Esophagus squamous epithelium (tissue), 5 donors: ENCODE measurements at regions not wholly inside any gene's neighbourhood (a gene's known extent, or its start where the extent isn't known, plus 50 kb on each side); places are given as distances from the start of the nearest gene placed in this dataset.
"Not testable (repeated sequence)": the region's sequence is repeated elsewhere in the genome, so short reads cannot be mapped to it uniquely, and the experiment has no call there.

Source experiments
- DNase-seq: peaks from one replicate; lab custom pipeline; 2025; lab: John Stamatoyannopoulos, UW
- H3K27ac ChIP-seq, 4 donors: fragments of 200-600 bp; sonication (generic); one replicate each; pipeline ENCODE4 v1.5.1; 2016 to 2019; ENCODE audit warnings: mild to moderate bottlenecking in 1 of 4
- H3K27me3 ChIP-seq, 4 donors: fragments of 200-600 bp; sonication (generic); 1 replicate in 3 of 4; 2 replicates in 1 of 4; pipeline versions ENCODE4 v1.5.1 to v1.6.0; 2017 to 2021; ENCODE audit warnings: antibody characterized with exemption in 1 of 4
- H3K36me3 ChIP-seq, 3 donors: fragments of 200-600 bp; sonication (generic); one replicate each; pipeline ENCODE4 v1.5.1; 2016 to 2019
- H3K4me1 ChIP-seq, 3 donors: fragments of 200-600 bp; sonication (generic); one replicate each; pipeline ENCODE4 v1.5.1; 2017 to 2019
- H3K4me3 ChIP-seq, 4 donors: fragments of 200-600 bp; sonication (generic); 1 replicate in 3 of 4; 2 replicates in 1 of 4; pipeline ENCODE4 v1.5.1; 2016 to 2019; ENCODE audit warnings: mild to moderate bottlenecking in 2 of 4, moderate library complexity in 1 of 4
- H3K9me3 ChIP-seq, 3 donors: fragments of 200-600 bp; sonication (generic); one replicate each; pipeline ENCODE4 v1.5.1; 2016 to 2019
- CTCF ChIP-seq, 6 experiments: fragments of 450-650 bp in 4 of 6; fragments of 200-600 bp in 2 of 6; sonication (generic) in 2 of 6; IDR thresholded peaks; one replicate each; pipeline ENCODE4 v1.5.1; 2016 to 2019; ENCODE audit warnings: antibody characterized with exemption in 6 of 6, mild to moderate bottlenecking in 4 of 6, moderate library complexity in 4 of 6
- POLR2A ChIP-seq, 4 donors: fragments of 450-650 bp; IDR thresholded peaks; one replicate each; pipeline ENCODE4 v1.6.1; 2017; ENCODE audit warnings: antibody characterized with exemption in 4 of 4, mild to moderate bottlenecking in 4 of 4, moderate library complexity in 3 of 4
- WGBS, 2 donors: methylation state at CpG; one replicate each; pipeline ENCODE4 v1.1.5; 2018; 5-methylcytosine and 5-hydroxymethylcytosine counted together
- intact Hi-C: fragments of 100-400 bp; cut with DNase I; formaldehyde crosslinking; loops from one replicate; pipeline ENCODE4 v1.15.0; 2022
- donor health status: DM: yes; HTN: yes; CAD: no.

GRCh38 chr4:33980361-33980760 is 2264.0 kb downstream of the ARAP2 start:
- Histone ChIP-seq H3K9me3 (no peaks in the 10 kb centered on the region), H3K4me3 (no peak overlapping the region), H3K27ac (no peak overlapping the region), H3K36me3 (no peaks in the 10 kb centered on the region), H3K4me1 (no peaks in the 10 kb centered on the region), H3K27me3 (no peaks in the 10 kb centered on the region)
- TF ChIP-seq CTCF (IDR thresholded peaks at IDR 0.05), result no peak
- TF ChIP-seq POLR2A (IDR thresholded peaks at IDR 0.05), result no peak
- intact Hi-C loops, result no loop called here
- 57 to 58% methylated on average over 2 of the region's 2 CpGs for WGBS, 2 donors
- DNase-seq, result no peak

GRCh38 chr4:33989820-33990443 is 2254.4 kb downstream of the ARAP2 start:
- Histone ChIP-seq H3K4me3 (no peak overlapping the region), H3K27me3 (no peaks in the 10 kb centered on the region), H3K4me1 (no peaks in the 10 kb centered on the region), H3K36me3 (no peaks in the 10 kb centered on the region), H3K27ac (no peak overlapping the region), H3K9me3 (no peaks in the 10 kb centered on the region)
- no peak for TF ChIP-seq CTCF (IDR thresholded peaks at IDR 0.05)
- TF ChIP-seq POLR2A (IDR thresholded peaks at IDR 0.05), result no peak
- intact Hi-C loops, result no loop called here
- 68 to 80% methylated on average over 3 of the region's 3 CpGs for WGBS, 2 donors
- DNase-seq, result no peak

- intact Hi-C loops, result no loop called here
- 76 to 89% methylated on average over 4 of the region's 4 CpGs for WGBS, 2 donors
- no peaks in the 10 kb centered on the region for H3K4me1 ChIP-seq
- H3K27ac ChIP-seq, result no peak overlapping the region
- H3K36me3 ChIP-seq, result no peaks in the 10 kb centered on the region
- H3K4me3 ChIP-seq, result no peak overlapping the region
- DNase-seq, result no peak
- TF ChIP-seq POLR2A (IDR thresholded peaks at IDR 0.05), result no peak
- H3K9me3 ChIP-seq, result no peaks in the 10 kb centered on the region
- no peaks in the 10 kb centered on the region for H3K27me3 ChIP-seq
Observed at GRCh38 chr4:33996075-33996718, 2248.1 kb downstream of the ARAP2 start.

- Histone ChIP-seq H3K36me3 (no peaks in the 10 kb centered on the region), H3K4me3 (no peak overlapping the region), H3K27me3 (no peaks in the 10 kb centered on the region), H3K9me3 (no peaks in the 10 kb centered on the region), H3K27ac (no peak overlapping the region), H3K4me1 (no peaks in the 10 kb centered on the region)
- intact Hi-C loops, result no loop called here
- WGBS, 2 donors, result 26 to 31% methylated on average over 3 of the region's 3 CpGs
- DNase-seq, result no peak
- no peak for TF ChIP-seq POLR2A (IDR thresholded peaks at IDR 0.05)
- no peak for TF ChIP-seq CTCF (IDR thresholded peaks at IDR 0.05)
Observed at GRCh38 chr4:33998291-33998690, 2246.0 kb downstream of the ARAP2 start.

- intact Hi-C loops, result no loop called here
- DNase-seq, result no peak
- H3K9me3 ChIP-seq, result no peaks in the 10 kb centered on the region
- no peaks in the 10 kb centered on the region for H3K4me1 ChIP-seq
- no peak overlapping the region for H3K4me3 ChIP-seq
- no peak for TF ChIP-seq CTCF (IDR thresholded peaks at IDR 0.05)
- TF ChIP-seq POLR2A (IDR thresholded peaks at IDR 0.05), result no peak
- H3K27me3 ChIP-seq, result no peaks in the 10 kb centered on the region
- WGBS, 2 donors, result 72 to 76% methylated on average over 3 of the region's 3 CpGs
- H3K36me3 ChIP-seq, result no peaks in the 10 kb centered on the region
- H3K27ac ChIP-seq, result no peak overlapping the region
Observed at GRCh38 chr4:34000356-34000755, 2244.0 kb downstream of the ARAP2 start.

GRCh38 chr4:34006540-34006939 is 2237.8 kb downstream of the ARAP2 start:
- H3K4me1 ChIP-seq, H3K36me3 ChIP-seq, H3K27ac ChIP-seq, H3K4me3 ChIP-seq, DNase-seq, intact Hi-C loops, H3K9me3 ChIP-seq, H3K27me3 ChIP-seq: not testable (repeated sequence)
- 63 to 70% methylated on average over 1 of the region's 1 CpG for WGBS, 2 donors
